ENCODE measurements at regions not wholly inside any gene's neighbourhood (a gene's known extent, or its start where the extent isn't known, plus 50 kb on each side); places are given as distances from the start of the nearest gene placed in this dataset.

- H2AFZ ChIP-seq = no peak overlapping the region
- TF ChIP-seq CTCF (IDR thresholded peaks at IDR 0.05; ENCODE audit: poor library complexity) = no peak
These were observed 409.6 kb downstream of the FBXO15 start for GRCh38 chr18:73737990-73738389.

GRCh38 chr18:73735836-73736235, 411.8 kb downstream of the FBXO15 start:
- H3K4me3 ChIP-seq = no peak overlapping the region
- WGBS (ENCODE audit: low lambda C conversion rate, missing lambda C conversion rate) = 89% methylated on average over 6 of the region's 6 CpGs

More at GRCh38 chr18:73737990-73738389, 409.6 kb downstream of the FBXO15 start:
- no peaks in the 10 kb centered on the region for H3K27me3 ChIP-seq
- H3K36me3 ChIP-seq (replicated peaks; ENCODE audit: insufficient read depth, low read depth) = no peaks in the 10 kb centered on the region
- no peaks in the 10 kb centered on the region for H3K4me1 ChIP-seq (ENCODE audit: insufficient read depth)
- H4K20me1 ChIP-seq (ENCODE audit: insufficient read depth, poor library complexity, severe bottlenecking) = no peaks in the 10 kb centered on the region
- no peak overlapping the region for H3K27ac ChIP-seq
- H3K9me2 ChIP-seq (replicated peaks; ENCODE audit: insufficient read depth) = no peaks in the 10 kb centered on the region
- no peak for DNase-seq (ENCODE audit: low spot score)
- H3K4me2 ChIP-seq = no peak overlapping the region
- H3K9me3 ChIP-seq (ENCODE audit: low read depth) = no peaks in the 10 kb centered on the region
- no peaks in the 10 kb centered on the region for H3K79me2 ChIP-seq
- H3K4me3 ChIP-seq = no peak overlapping the region

GRCh38 chr18:73733806-73734314, 413.8 kb downstream of the FBXO15 start:
- H3K9me3 ChIP-seq (ENCODE audit: low read depth) = no peaks in the 10 kb centered on the region
- no peaks in the 10 kb centered on the region for H3K4me1 ChIP-seq (ENCODE audit: insufficient read depth)
- H3K27ac ChIP-seq = no peak overlapping the region
- H3K9me2 ChIP-seq (replicated peaks; ENCODE audit: insufficient read depth) = no peaks in the 10 kb centered on the region
- no peaks in the 10 kb centered on the region for H3K79me2 ChIP-seq
- DNase-seq (ENCODE audit: low spot score) = no peak
- WGBS (ENCODE audit: low lambda C conversion rate, missing lambda C conversion rate) = 91% methylated on average over 4 of the region's 4 CpGs
- H3K36me3 ChIP-seq (replicated peaks; ENCODE audit: insufficient read depth, low read depth) = no peaks in the 10 kb centered on the region
- H3K4me2 ChIP-seq = no peak overlapping the region
- H3K27me3 ChIP-seq = no peaks in the 10 kb centered on the region
- TF ChIP-seq CTCF (IDR thresholded peaks at IDR 0.05; ENCODE audit: poor library complexity) = no peak
- TF ChIP-seq EZH2phosphoT487 (IDR thresholded peaks at IDR 0.05; ENCODE audit: low read depth, severe bottlenecking, unreplicated experiment) = no peak
- TF ChIP-seq EZH2 (IDR thresholded peaks at IDR 0.05; ENCODE audit: borderline replicate concordance) = no peak
- no peaks in the 10 kb centered on the region for H4K20me1 ChIP-seq (ENCODE audit: insufficient read depth, poor library complexity, severe bottlenecking)
- no peak overlapping the region for H2AFZ ChIP-seq
- H3K4me3 ChIP-seq = no peak overlapping the region

More at GRCh38 chr18:73735836-73736235, 411.8 kb downstream of the FBXO15 start:
- Histone ChIP-seq H2AFZ (no peak overlapping the region), H3K36me3 (replicated peaks; ENCODE audit: insufficient read depth, low read depth) (no peaks in the 10 kb centered on the region), H3K27ac (no peak overlapping the region), H3K9me3 (ENCODE audit: low read depth) (no peaks in the 10 kb centered on the region), H3K4me1 (ENCODE audit: insufficient read depth) (no peaks in the 10 kb centered on the region), H3K27me3 (no peaks in the 10 kb centered on the region), H4K20me1 (ENCODE audit: insufficient read depth, poor library complexity, severe bottlenecking) (no peaks in the 10 kb centered on the region), H3K79me2 (no peaks in the 10 kb centered on the region), H3K4me2 (no peak overlapping the region), H3K9me2 (replicated peaks; ENCODE audit: insufficient read depth) (no peaks in the 10 kb centered on the region)
- DNase-seq (ENCODE audit: low spot score) = no peak
- TF ChIP-seq EZH2phosphoT487 (IDR thresholded peaks at IDR 0.05; ENCODE audit: low read depth, severe bottlenecking, unreplicated experiment) = no peak
- no peak for TF ChIP-seq CTCF (IDR thresholded peaks at IDR 0.05; ENCODE audit: poor library complexity)
- TF ChIP-seq EZH2 (IDR thresholded peaks at IDR 0.05; ENCODE audit: borderline replicate concordance) = no peak

GRCh38 chr18:73733376-73733775, 414.3 kb downstream of the FBXO15 start:
- no peak overlapping the region for H3K4me2 ChIP-seq
- no peak overlapping the region for H2AFZ ChIP-seq
- no peaks in the 10 kb centered on the region for H3K79me2 ChIP-seq
- H3K9me2 ChIP-seq (replicated peaks; ENCODE audit: insufficient read depth) = no peaks in the 10 kb centered on the region
- 89% methylated on average over 4 of the region's 4 CpGs for WGBS (ENCODE audit: low lambda C conversion rate, missing lambda C conversion rate)
- no peaks in the 10 kb centered on the region for H3K27me3 ChIP-seq
- TF ChIP-seq EZH2 (IDR thresholded peaks at IDR 0.05; ENCODE audit: borderline replicate concordance) = no peak
- TF ChIP-seq CTCF (IDR thresholded peaks at IDR 0.05; ENCODE audit: poor library complexity) = no peak
- TF ChIP-seq EZH2phosphoT487 (IDR thresholded peaks at IDR 0.05; ENCODE audit: low read depth, severe bottlenecking, unreplicated experiment) = no peak
- no peaks in the 10 kb centered on the region for H3K4me1 ChIP-seq (ENCODE audit: insufficient read depth)
- H3K4me3 ChIP-seq = no peak overlapping the region
- DNase-seq (ENCODE audit: low spot score) = no peak
- H3K27ac ChIP-seq = no peak overlapping the region
- no peaks in the 10 kb centered on the region for H3K36me3 ChIP-seq (replicated peaks; ENCODE audit: insufficient read depth, low read depth)
- H4K20me1 ChIP-seq (ENCODE audit: insufficient read depth, poor library complexity, severe bottlenecking) = no peaks in the 10 kb centered on the region
- no peaks in the 10 kb centered on the region for H3K9me3 ChIP-seq (ENCODE audit: low read depth)

Data from hepatocyte (in vitro differentiated cells).